ENCODE measurements at regions not wholly inside any gene's neighbourhood (a gene's known extent, or its start where the extent isn't known, plus 50 kb on each side); places are given as distances from the start of the nearest gene placed in this dataset.

GRCh38 chr11:86722748-86723147, 50.3 kb upstream of the ME3 start:
- H3K4me3 Mint-ChIP-seq = no peak overlapping the region
- TF ChIP-seq, protein P1, sequence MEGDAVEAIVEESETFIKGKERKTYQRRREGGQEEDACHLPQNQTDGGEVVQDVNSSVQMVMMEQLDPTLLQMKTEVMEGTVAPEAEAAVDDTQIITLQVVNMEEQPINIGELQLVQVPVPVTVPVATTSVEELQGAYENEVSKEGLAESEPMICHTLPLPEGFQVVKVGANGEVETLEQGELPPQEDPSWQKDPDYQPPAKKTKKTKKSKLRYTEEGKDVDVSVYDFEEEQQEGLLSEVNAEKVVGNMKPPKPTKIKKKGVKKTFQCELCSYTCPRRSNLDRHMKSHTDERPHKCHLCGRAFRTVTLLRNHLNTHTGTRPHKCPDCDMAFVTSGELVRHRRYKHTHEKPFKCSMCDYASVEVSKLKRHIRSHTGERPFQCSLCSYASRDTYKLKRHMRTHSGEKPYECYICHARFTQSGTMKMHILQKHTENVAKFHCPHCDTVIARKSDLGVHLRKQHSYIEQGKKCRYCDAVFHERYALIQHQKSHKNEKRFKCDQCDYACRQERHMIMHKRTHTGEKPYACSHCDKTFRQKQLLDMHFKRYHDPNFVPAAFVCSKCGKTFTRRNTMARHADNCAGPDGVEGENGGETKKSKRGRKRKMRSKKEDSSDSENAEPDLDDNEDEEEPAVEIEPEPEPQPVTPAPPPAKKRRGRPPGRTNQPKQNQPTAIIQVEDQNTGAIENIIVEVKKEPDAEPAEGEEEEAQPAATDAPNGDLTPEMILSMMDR (IDR thresholded peaks at IDR 0.05; ENCODE audit: unreplicated experiment) = no peak
- peaks cover 35% of the 10 kb centered on the region for H3K9me3 Mint-ChIP-seq
- H3K4me1 Mint-ChIP-seq = peaks cover 36% of the 10 kb centered on the region
- no peak overlapping the region for H3K27ac Mint-ChIP-seq
- peaks cover 16% of the 10 kb centered on the region for H3K36me3 Mint-ChIP-seq
- no peak for DNase-seq (ENCODE audit: low spot score in 2 of 2, unreplicated experiment in 2 of 2)
- no peaks in the 10 kb centered on the region for H3K27me3 Mint-ChIP-seq (ENCODE audit: low read depth)
